ENCODE measurements at regions not wholly inside any gene's neighbourhood (a gene's known extent, or its start where the extent isn't known, plus 50 kb on each side); places are given as distances from the start of the nearest gene placed in this dataset.

DNA sequence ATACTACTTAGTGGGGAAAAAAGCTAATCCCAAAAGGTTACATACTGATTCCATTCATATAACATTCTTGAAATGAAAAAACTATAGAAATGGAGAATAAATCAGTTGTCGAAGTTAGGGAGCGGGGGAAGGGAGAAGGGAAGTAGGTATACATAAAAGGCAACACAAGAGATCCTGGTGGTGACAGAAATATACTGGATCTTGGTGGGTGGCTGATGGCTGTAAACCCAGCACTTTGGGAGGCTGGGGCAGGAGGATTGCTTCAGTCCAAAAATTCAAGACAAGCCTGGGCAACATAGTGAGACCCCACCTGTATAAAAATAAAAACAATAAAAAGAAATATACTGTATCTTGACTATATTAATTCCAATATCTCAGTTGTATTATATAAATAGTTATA lies 105.7 kb upstream of the LGSN start:
- H3K4me1 Mint-ChIP-seq = no peaks in the 10 kb centered on the region
- no peak overlapping the region for H3K27ac Mint-ChIP-seq
- H3K36me3 Mint-ChIP-seq = no peaks in the 10 kb centered on the region
- peaks cover 0 to 2% (median 1%) of the 10 kb centered on the region in 3 donors for H3K27me3 Mint-ChIP-seq (ENCODE audit: low read depth in 3 of 3)
- DNase-seq = no peak
- H3K4me3 Mint-ChIP-seq = no peak overlapping the region
- peaks cover 2 to 13% (median 5%) of the 10 kb centered on the region in 6 donors for H3K9me3 Mint-ChIP-seq

DNA sequence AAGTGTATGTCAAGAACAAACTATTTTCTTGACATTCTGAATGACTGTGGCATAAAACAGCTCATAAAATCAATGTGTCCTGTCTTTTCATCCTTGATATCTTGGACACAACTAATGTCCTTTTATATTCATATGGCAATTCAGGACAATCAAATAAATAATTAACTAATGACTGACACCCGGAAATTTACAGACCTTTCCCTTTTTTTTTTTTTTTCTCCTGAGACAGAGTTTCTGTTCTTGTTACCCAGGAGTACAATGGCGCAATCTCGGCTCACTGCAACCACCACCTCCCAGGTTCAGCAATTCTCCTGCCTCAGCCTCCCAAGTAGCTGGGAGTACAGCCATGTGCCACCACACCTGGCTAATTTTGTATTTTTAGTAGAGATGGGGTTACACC lies 107.1 kb upstream of the LGSN start:
- peaks cover 0 to 9% (median 1%) of the 10 kb centered on the region in 6 donors for H3K9me3 Mint-ChIP-seq
- H3K4me1 Mint-ChIP-seq = no peaks in the 10 kb centered on the region
- no peak for DNase-seq
- peaks cover 0 to 2% (median 1%) of the 10 kb centered on the region in 3 donors for H3K27me3 Mint-ChIP-seq (ENCODE audit: low read depth in 3 of 3)
- no peak overlapping the region for H3K4me3 Mint-ChIP-seq
- H3K36me3 Mint-ChIP-seq = no peaks in the 10 kb centered on the region
- H3K27ac Mint-ChIP-seq = no peak overlapping the region

DNA sequence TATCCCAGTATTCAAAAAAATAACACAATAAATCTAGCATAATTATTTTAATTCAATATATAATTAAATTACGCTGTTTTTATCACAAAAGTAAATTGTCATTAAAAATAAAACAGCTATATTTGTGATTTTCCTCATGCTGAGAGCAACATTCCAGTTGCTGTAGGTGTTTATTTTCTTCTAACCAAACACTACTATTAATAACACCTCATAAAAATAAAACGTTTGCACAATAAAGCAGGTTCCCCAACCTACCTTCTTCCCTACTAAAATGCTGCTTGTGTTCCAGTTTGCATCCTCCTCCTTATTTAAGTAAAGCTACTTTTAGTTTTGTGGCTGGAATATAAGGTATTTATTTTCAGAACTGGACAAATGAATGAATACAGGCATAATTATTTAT lies 108.2 kb upstream of the LGSN start:
- no peak for DNase-seq
- Mint-ChIP-seq H3K27ac (no peak overlapping the region), H3K9me3 (peaks cover 0 to 9% (median 0%) of the 10 kb centered on the region in 6 donors)

DNA sequence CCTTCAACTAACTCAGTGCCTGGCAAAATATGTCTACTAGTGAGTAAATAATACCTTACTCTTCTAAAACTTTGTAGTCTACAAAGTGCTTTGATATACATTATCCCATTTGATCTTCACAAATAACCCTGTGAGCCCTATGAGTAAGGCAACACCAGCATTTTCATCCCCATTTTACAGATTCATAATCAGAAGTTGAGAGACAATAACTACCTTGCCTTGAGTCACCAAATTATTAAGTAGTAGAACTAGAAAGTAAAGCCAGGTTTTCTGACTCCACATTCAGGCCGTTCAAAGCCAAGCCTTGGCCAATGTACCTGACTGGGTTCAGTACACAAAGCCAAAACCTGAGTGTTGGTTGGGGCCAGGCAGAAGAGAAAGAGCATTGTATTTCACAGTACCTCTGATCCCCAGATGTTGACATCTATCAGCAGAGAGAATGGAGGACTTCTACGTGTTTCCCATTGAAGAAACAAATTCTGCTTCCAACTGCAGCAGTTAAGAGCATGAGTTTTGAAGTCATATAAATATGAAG lies 111.3 kb upstream of the LGSN start:
- Mint-ChIP-seq H3K27me3 (ENCODE audit: low read depth in 3 of 3) (peaks cover 0 to 2% (median 0%) of the 10 kb centered on the region in 3 donors), H3K4me1 (no peaks in the 10 kb centered on the region), H3K27ac (no peak overlapping the region), H3K36me3 (no peaks in the 10 kb centered on the region), H3K4me3 (no peak overlapping the region), H3K9me3 (peaks cover 0 to 9% (median 0%) of the 10 kb centered on the region in 6 donors)
- no peak for DNase-seq

More for the DNA sequence above, 108.2 kb upstream of the LGSN start:
- Mint-ChIP-seq H3K4me1 (no peaks in the 10 kb centered on the region), H3K4me3 (no peak overlapping the region), H3K36me3 (no peaks in the 10 kb centered on the region), H3K27me3 (ENCODE audit: low read depth in 3 of 3) (peaks cover 0 to 2% (median 1%) of the 10 kb centered on the region in 3 donors)

DNA sequence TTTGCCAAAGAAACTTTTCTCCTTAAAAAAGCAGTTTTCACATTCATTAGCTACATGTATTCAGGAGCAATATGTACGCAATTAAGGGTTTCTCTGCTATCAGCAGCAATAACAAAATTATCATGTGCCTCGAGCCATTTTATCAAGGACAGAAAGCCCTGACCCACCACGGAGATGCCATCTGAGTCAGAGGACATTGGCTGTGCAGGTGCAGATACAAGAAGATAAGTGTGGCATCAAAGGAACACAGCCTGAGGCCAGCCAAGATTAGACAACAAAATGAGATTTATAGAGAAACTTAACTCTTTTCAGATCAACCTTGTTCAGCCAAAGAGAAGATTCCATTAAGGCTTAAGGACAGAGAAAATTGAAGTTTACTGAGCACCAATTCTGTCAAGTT lies 115.2 kb upstream of the LGSN start:
- no peak overlapping the region for H3K4me3 Mint-ChIP-seq
- peaks cover 0 to 14% (median 1%) of the 10 kb centered on the region in 6 donors for H3K9me3 Mint-ChIP-seq

DNA sequence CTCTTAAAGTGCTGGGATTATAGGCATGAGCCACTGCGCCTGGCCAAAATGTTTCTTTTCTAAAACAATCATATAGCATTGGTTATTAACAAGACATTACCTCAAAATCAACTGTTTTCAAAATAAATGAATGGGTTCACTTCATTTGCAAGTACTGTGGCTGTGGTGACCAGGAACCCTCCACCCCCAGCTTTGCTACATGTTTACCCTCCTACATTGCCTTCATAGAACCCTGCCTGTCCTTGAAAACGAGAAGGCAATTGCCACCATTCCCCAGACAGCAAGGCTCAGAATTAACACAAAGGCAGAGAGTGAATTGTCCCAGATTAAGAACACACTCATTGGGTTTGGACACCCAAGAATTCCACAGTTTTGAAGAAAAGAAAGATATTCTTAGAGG lies 116.6 kb upstream of the LGSN start:
- Mint-ChIP-seq H3K4me1 (no peaks in the 10 kb centered on the region), H3K4me3 (no peak overlapping the region), H3K27ac (no peak overlapping the region), H3K36me3 (no peaks in the 10 kb centered on the region), H3K9me3 (peaks cover 0 to 12% (median 1%) of the 10 kb centered on the region in 6 donors), H3K27me3 (ENCODE audit: low read depth in 3 of 3) (no peaks in the 10 kb centered on the region)
- no peak for DNase-seq

More for the DNA sequence above, 115.2 kb upstream of the LGSN start:
- H3K27me3 Mint-ChIP-seq (ENCODE audit: low read depth in 3 of 3) = no peaks in the 10 kb centered on the region
- no peak for DNase-seq
- H3K4me1 Mint-ChIP-seq = no peaks in the 10 kb centered on the region
- no peaks in the 10 kb centered on the region for H3K36me3 Mint-ChIP-seq
- H3K27ac Mint-ChIP-seq = no peak overlapping the region

DNA sequence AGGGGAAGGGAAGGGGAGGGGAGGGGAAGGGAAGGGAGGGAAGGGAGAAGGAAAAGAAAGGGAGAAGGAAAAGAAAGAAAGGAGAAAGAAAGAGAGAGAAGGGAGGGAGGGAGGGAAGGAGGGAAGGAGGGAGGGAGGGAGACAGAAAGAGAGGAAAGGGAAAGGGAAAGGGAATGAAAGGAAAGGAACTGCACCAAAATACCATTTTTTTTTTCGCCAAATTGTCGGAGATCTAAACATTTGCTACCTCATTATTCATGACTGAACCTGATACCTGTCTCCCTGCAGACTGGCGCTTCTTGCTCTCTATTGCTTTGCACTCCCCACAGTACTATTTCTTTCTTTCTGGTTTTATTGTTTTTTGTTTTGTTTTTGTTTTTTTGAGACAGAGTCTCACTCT lies 117.3 kb upstream of the LGSN start:
- peaks cover 0 to 13% (median 1%) of the 10 kb centered on the region in 6 donors for H3K9me3 Mint-ChIP-seq
- no peaks in the 10 kb centered on the region for H3K27me3 Mint-ChIP-seq (ENCODE audit: low read depth in 3 of 3)
- no peak for DNase-seq
- H3K4me3 Mint-ChIP-seq = no peak overlapping the region
- no peaks in the 10 kb centered on the region for H3K4me1 Mint-ChIP-seq
- no peaks in the 10 kb centered on the region for H3K36me3 Mint-ChIP-seq
- H3K27ac Mint-ChIP-seq = no peak overlapping the region

DNA sequence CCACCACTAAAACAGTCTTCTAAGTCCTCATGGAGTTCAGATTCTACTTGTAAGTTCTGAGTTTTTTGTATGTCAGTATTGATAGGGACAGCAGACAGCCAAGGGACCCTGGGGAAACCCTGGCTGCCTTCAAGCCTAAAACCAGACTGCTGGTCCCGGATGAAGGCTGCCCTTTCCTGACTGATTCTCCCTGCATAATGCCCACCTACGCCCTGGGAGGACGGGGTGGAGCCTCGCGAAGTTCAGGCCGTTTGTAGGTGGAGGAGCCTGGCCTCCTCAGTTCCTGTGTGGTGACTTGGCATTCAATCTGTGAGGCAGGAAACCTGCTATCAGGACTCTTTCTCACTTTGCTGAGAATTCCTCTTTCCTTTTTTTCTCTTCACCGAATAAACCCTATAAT lies 120.3 kb upstream of the LGSN start:
- Mint-ChIP-seq H3K27ac (no peak overlapping the region), H3K4me3 (no peak overlapping the region), H3K9me3 (peaks cover 0 to 17% (median 1%) of the 10 kb centered on the region in 6 donors), H3K4me1 (no peaks in the 10 kb centered on the region), H3K27me3 (ENCODE audit: low read depth in 3 of 3) (peaks cover 0 to 2% (median 1%) of the 10 kb centered on the region in 3 donors), H3K36me3 (no peaks in the 10 kb centered on the region)
- DNase-seq = no peak

DNA sequence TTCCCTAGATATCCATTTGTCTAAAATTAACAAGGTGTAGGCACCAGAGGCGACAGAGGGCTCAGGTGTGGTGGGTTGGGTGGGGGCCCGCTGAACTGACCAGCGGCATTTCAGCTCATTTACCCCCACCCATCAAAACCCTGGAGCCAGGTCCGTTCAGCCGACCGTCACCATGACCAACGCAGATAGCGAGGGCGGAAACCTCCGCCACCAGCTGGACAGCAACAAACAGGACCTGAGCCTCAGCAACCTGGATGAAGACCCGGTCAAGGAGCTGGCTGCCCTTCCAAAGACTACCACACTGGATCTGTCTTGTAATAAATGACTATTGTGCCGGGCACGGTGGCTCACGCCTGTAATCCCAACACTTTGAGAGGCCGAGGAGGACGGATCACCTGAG lies 120.8 kb upstream of the LGSN start:
- H3K27me3 Mint-ChIP-seq (ENCODE audit: low read depth in 3 of 3) = peaks cover 0 to 2% (median 1%) of the 10 kb centered on the region in 3 donors
- no peak overlapping the region for H3K4me3 Mint-ChIP-seq
- no peaks in the 10 kb centered on the region for H3K36me3 Mint-ChIP-seq
- no peak for DNase-seq
- no peak overlapping the region for H3K27ac Mint-ChIP-seq
- no peaks in the 10 kb centered on the region for H3K4me1 Mint-ChIP-seq
- H3K9me3 Mint-ChIP-seq = peaks cover 0 to 17% (median 1%) of the 10 kb centered on the region in 6 donors

DNA sequence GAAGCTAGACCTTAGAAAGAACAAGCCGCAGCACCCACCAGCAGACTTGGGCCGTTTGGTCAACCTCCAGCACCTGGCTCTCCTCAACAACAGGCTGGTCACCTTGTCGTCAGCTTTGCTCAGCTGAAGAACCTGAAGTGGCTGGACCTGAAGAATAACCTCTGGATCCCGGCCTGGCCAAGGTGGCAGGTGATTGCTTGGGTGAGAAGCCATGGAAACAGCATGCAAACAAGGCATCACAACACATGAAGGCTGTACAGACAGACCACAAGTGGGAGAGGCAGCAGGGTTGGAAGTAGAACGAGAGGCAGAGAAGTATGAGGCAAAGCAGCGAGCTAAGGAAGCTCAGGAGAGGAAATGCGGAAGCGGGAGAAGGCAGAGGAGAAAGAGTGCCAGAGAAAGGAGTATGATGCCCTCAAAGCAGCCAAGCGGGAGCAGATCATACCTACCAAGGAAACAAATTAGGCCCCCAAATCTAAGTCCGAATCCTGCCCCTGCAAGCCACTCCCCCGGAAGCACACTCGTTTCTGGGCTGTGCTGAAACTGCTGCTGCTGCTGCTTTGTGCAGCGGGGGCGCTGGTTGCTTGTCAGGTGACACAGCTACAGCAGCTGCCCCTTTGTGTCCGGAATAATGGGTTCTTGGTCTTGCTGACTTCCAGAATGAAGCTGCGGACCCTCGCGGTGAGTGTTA lies 121.6 kb upstream of the LGSN start:
- peak in 1 of 3 donors; percentile 5 for DNase-seq
- no peaks in the 10 kb centered on the region for H3K4me1 Mint-ChIP-seq
- no peaks in the 10 kb centered on the region for H3K36me3 Mint-ChIP-seq
- H3K27ac Mint-ChIP-seq = peak overlapping the region in 2 of 6 donors; percentile 65 to 67
- peak overlapping the region in 3 of 5 donors; percentile 44 to 79 (median 76) for H3K4me3 Mint-ChIP-seq
- H3K27me3 Mint-ChIP-seq (ENCODE audit: low read depth in 3 of 3) = peaks cover 0 to 2% (median 1%) of the 10 kb centered on the region in 3 donors
- H3K9me3 Mint-ChIP-seq = peaks cover 0 to 17% (median 2%) of the 10 kb centered on the region in 6 donors

DNA sequence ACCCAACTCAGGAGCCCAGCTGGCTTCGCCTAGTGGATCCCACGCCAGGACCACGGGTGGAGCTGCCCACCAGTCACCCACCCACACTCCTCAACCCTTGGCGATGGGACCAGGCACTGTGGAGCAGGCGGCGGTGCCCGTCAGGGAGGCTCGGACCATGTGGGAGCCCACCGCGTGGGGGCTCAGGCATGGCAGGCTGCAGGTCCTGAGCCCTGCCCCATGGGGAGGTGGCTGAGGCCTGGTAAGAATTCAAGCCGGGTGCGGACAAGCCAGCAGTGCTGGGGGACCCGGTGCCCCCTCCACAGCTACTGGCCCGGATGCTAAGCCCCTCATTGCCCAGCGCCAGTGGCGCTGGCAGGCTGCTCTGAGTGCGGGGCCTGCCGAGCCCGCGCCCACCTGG lies 123.1 kb upstream of the LGSN start:
- H3K4me1 Mint-ChIP-seq = no peaks in the 10 kb centered on the region
- no peak overlapping the region for H3K27ac Mint-ChIP-seq
- DNase-seq = no peak
- H3K9me3 Mint-ChIP-seq = peaks cover 0 to 17% (median 3%) of the 10 kb centered on the region in 6 donors
- peaks cover 0 to 2% (median 1%) of the 10 kb centered on the region in 3 donors for H3K27me3 Mint-ChIP-seq (ENCODE audit: low read depth in 3 of 3)
- H3K36me3 Mint-ChIP-seq = no peaks in the 10 kb centered on the region
- H3K4me3 Mint-ChIP-seq = no peak overlapping the region

DNA sequence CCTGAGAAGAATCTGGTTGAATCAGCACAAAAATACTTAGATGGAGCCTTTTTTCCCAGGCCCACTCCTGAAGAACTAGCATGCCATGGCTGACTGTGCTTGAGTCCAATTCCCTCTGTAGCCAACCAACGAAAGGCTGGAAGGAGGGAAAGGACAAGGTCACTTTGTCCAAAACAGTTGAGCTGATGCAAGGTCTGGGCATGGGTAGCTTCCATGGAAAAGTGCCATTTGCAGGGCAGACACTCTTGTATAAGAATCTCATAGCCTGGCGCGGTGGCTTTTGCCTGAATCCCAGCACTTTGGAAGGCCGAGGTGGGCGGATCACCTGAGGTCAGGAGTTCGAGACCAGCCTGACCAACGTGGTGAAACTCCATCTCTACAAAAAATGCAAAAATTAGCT lies 125.0 kb upstream of the LGSN start:
- peaks cover 0 to 3% (median 0%) of the 10 kb centered on the region in 3 donors for H3K36me3 Mint-ChIP-seq
- no peak overlapping the region for H3K27ac Mint-ChIP-seq
- peaks cover 0 to 5% (median 2%) of the 10 kb centered on the region in 3 donors for H3K27me3 Mint-ChIP-seq (ENCODE audit: low read depth in 3 of 3)
- no peaks in the 10 kb centered on the region for H3K4me1 Mint-ChIP-seq
- H3K4me3 Mint-ChIP-seq = no peak overlapping the region
- H3K9me3 Mint-ChIP-seq = peaks cover 0 to 13% (median 4%) of the 10 kb centered on the region in 6 donors
- DNase-seq = no peak

DNA sequence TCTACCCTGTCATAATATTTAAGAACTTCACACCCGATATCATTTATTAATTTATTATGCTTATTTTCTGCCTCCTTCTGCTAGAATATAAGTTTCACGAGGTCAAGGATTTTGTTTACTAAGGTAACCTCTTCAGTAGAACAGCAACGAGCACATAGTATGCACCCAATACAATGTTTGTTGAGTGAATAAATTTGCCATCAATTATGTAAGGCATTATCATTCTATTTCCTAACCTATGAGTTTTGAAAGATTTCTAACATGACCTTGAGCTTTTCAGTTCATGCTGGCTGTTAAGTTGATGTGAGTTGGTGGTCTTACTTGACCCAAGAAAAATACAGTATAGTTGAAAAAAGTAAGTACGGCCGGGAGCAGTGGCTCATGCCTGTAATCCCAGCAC lies 125.9 kb upstream of the LOC128125822 start:
- Mint-ChIP-seq H3K9me3 (peaks cover 0 to 11% (median 3%) of the 10 kb centered on the region in 6 donors), H3K36me3 (peaks cover 0 to 3% (median 0%) of the 10 kb centered on the region in 3 donors), H3K27me3 (ENCODE audit: low read depth in 3 of 3) (peaks cover 0 to 5% (median 2%) of the 10 kb centered on the region in 3 donors), H3K27ac (no peak overlapping the region), H3K4me1 (no peaks in the 10 kb centered on the region), H3K4me3 (no peak overlapping the region)
- no peak for DNase-seq

DNA sequence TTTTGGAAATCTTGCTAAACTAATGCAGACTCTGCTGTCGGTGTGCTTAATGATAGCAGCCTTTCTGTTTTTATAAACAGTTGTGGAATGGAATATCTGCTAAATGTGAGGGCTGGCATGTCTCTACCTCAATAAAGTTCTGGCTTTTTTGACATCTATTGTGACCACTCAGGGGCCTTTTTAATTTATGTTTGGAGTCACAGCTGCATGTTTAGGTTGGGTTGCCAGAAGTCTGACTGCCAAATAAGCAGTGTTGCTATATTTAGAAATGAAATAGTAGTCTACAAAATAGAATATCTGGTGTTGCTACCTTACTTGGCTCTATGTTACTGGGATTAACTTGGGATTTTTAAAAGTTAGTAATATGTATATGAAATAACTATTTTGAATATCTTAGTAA lies 125.1 kb upstream of the LOC128125822 start:
- Mint-ChIP-seq H3K4me1 (no peaks in the 10 kb centered on the region), H3K27ac (no peak overlapping the region)

More for the DNA sequence above, 125.1 kb upstream of the LOC128125822 start:
- H3K9me3 Mint-ChIP-seq = peaks cover 0 to 9% (median 3%) of the 10 kb centered on the region in 6 donors
- DNase-seq = no peak
- H3K4me3 Mint-ChIP-seq = no peak overlapping the region
- peaks cover 0 to 3% (median 0%) of the 10 kb centered on the region in 3 donors for H3K36me3 Mint-ChIP-seq
- peaks cover 0 to 5% (median 2%) of the 10 kb centered on the region in 3 donors for H3K27me3 Mint-ChIP-seq (ENCODE audit: low read depth in 3 of 3)

All from immature natural killer cell (primary cell).